Gastrocnemius medialis (tissue), 4 donors: ENCODE measurements at regions not wholly inside any gene's neighbourhood (a gene's known extent, or its start where the extent isn't known, plus 50 kb on each side); places are given as distances from the start of the nearest gene placed in this dataset.

Source experiments
- CTCF ChIP-seq, 5 experiments: fragments of 450-650 bp in 3 of 5; fragments of 200-600 bp in 2 of 5; sonication (generic) in 2 of 5; IDR thresholded peaks in 4 of 5; conservative IDR thresholded peaks in 1 of 5; 1 replicate in 4 of 5; 2 replicates in 1 of 5; pipeline ENCODE4 v1.5.1; 2016 to 2019; ENCODE audit warnings: antibody characterized with exemption in 5 of 5, mild to moderate bottlenecking in 3 of 5, moderate library complexity in 3 of 5
- POLR2A ChIP-seq, 2 donors: fragments of 450-650 bp; IDR thresholded peaks; one replicate each; pipeline ENCODE4 v1.6.1; 2017; ENCODE audit warnings: antibody characterized with exemption in 2 of 2, mild to moderate bottlenecking in 2 of 2, moderate library complexity in 2 of 2

- TF ChIP-seq POLR2A (IDR thresholded peaks at IDR 0.05) (no peak), CTCF (IDR thresholded peaks at IDR 0.05 in 4 of 5, conservative IDR thresholded peaks at IDR 0.05 in 1 of 5) (no peak)
Observed at GRCh38 chr11:15884141-15884540, 472.2 kb downstream of the SOX6 start.
